Panc1 (cell line): ENCODE measurements at regions not wholly inside any gene's neighbourhood (a gene's known extent, or its start where the extent isn't known, plus 50 kb on each side); places are given as distances from the start of the nearest gene placed in this dataset.

Experiments used
- ATAC-seq: fragments of 200-7000 bp; cut with Tn5 transposase; 2 replicates; pipeline ENCODE4 v1.9.1; 2020; ENCODE audit warnings: mild to moderate bottlenecking, moderate library complexity
- BruUV-seq: library from RNA; stranded (reverse); fragments of 400-500 nt; replicated peaks from 2 replicates; lab custom pipeline; 2021; lab: Mats Ljungman, UMichigan
- CTCF ChIA-PET: fragments of 300-600 bp; sonication (Branson Sonifier 250); formaldehyde crosslinking; loops from one replicate; lab custom pipeline; 2022; ENCODE audit warnings: antibody characterized with exemption; lab: Charles Lee
- POLR2A ChIA-PET: fragments of 300-600 bp; sonication (Branson Sonifier 250); formaldehyde crosslinking; loops from one replicate; lab custom pipeline; 2022; ENCODE audit warnings: antibody characterized with exemption; lab: Charles Lee
- DNase-seq: peaks from one replicate; pipeline ENCODE4 v3.0.0-alpha.2; 2010; ENCODE audit warnings: low read depth, low spot score
- H3K27ac ChIP-seq: 2 replicates; pipeline ENCODE4 v1.5.1; 2011; ENCODE audit warnings: mild to moderate bottlenecking, low read length, inconsistent platforms
- H3K27me3 ChIP-seq: fragments of 200-500 bp; sonication (Bioruptor generic); 2 replicates; pipeline ENCODE4 v1.6.0; 2014; ENCODE audit warnings: low read length, inconsistent platforms; ENCODE audit not compliant: control insufficient read depth, insufficient read depth
- H3K36me3 ChIP-seq: fragments of 200-500 bp; sonication (Bioruptor generic); 2 replicates; pipeline ENCODE4 v1.5.1; 2014; ENCODE audit warnings: inconsistent platforms, mild to moderate bottlenecking, low read length, moderate library complexity; ENCODE audit not compliant: control insufficient read depth, insufficient read depth
- H3K4me1 ChIP-seq: 2 replicates; pipeline ENCODE4 v1.5.1; 2011; ENCODE audit warnings: inconsistent platforms, mild to moderate bottlenecking, low read length, moderate library complexity; ENCODE audit not compliant: control insufficient read depth, insufficient read depth
- H3K4me3 ChIP-seq, 2 experiments: 2 replicates each; pipeline ENCODE4 v1.5.1; 2011 to 2012; ENCODE audit warnings: low read depth in 2 of 2, low read length in 2 of 2, mild to moderate bottlenecking in 2 of 2, inconsistent platforms in 1 of 2, moderate library complexity in 1 of 2
- H3K9me3 ChIP-seq: fragments of 200-500 bp; sonication (Bioruptor generic); 2 replicates; pipeline ENCODE4 v1.5.1; 2014; ENCODE audit warnings: low read depth, mild to moderate bottlenecking, inconsistent platforms, low read length, moderate library complexity; ENCODE audit not compliant: control insufficient read depth, insufficient read depth
- CTCF ChIP-seq: fragments of 450-650 bp; IDR thresholded peaks from 2 replicates; pipeline ENCODE4 v1.5.1; 2017; ENCODE audit warnings: mild to moderate bottlenecking
- POLR2AphosphoS5 ChIP-seq: IDR thresholded peaks from 2 replicates; pipeline ENCODE4 v1.6.1; 2012; ENCODE audit warnings: mild to moderate bottlenecking, low read depth, low read length, moderate library complexity
- REST ChIP-seq, 2 experiments: IDR thresholded peaks; 2 replicates each; pipeline ENCODE4 v1.6.1; 2011 to 2012; ENCODE audit warnings: low read depth in 2 of 2, control low read depth in 1 of 2, low read length in 1 of 2, mild to moderate bottlenecking in 1 of 2, moderate library complexity in 1 of 2; ENCODE audit not compliant: insufficient read depth in 1 of 2
- SIN3A ChIP-seq: IDR thresholded peaks from 2 replicates; pipeline ENCODE4 v1.6.1; 2012; ENCODE audit warnings: low read depth, mild to moderate bottlenecking, low read length, moderate library complexity, borderline replicate concordance; ENCODE audit not compliant: insufficient read depth
- TCF7L2 ChIP-seq: IDR thresholded peaks from 2 replicates; pipeline ENCODE4 v1.6.1; 2011; ENCODE audit warnings: mild to moderate bottlenecking, low read depth, low read length, inconsistent platforms
- in situ Hi-C: cut with HindIII; loops from 2 replicates; pipeline ENCODE4 v1.10.0; 2016; ENCODE audit warnings: low sequenced_read_pairs, low pct_unique_long_range_greater_than_20kb
- intact Hi-C: fragments of 100-400 bp; cut with micrococcal nuclease; formaldehyde crosslinking; loops from one replicate; pipeline ENCODE4 v1.10.0; 2022; ENCODE audit not compliant: unreplicated experiment

- Histone ChIP-seq H3K4me1 (no peaks in the 10 kb centered on the region), H3K27me3 (no peaks in the 10 kb centered on the region), H3K36me3 (no peaks in the 10 kb centered on the region), H3K9me3 (no peaks in the 10 kb centered on the region), H3K4me3 (no peak overlapping the region), H3K27ac (no peak overlapping the region)
- no TSS peak for BruUV-seq
- ChIA-PET POLR2A (no interaction called here), CTCF (no interaction called here)
- DNase-seq (no peak), ATAC-seq (no peak)
- in situ Hi-C loops (no loop called here), intact Hi-C loops (no loop called here)
- TF ChIP-seq SIN3A = no peak
- TF ChIP-seq CTCF = no peak
- no peak for TF ChIP-seq REST (IDR thresholded peaks at IDR 0.05; ENCODE audit: insufficient read depth in 1 of 2, low read depth in 2 of 2, low read length in 1 of 2)
- TF ChIP-seq POLR2AphosphoS5 = no peak
- no peak for TF ChIP-seq TCF7L2
These were observed 855.0 kb downstream of the EPHA7 start for GRCh38 chr6:92564376-92564775.

GRCh38 chr6:92559611-92560010 is 859.7 kb downstream of the EPHA7 start:
- DNase-seq (no peak), ATAC-seq (no peak)
- Histone ChIP-seq H3K27ac (no peak overlapping the region), H3K36me3 (no peaks in the 10 kb centered on the region), H3K9me3 (no peaks in the 10 kb centered on the region), H3K4me3 (no peak overlapping the region), H3K27me3 (no peaks in the 10 kb centered on the region), H3K4me1 (no peaks in the 10 kb centered on the region)
- intact Hi-C loops = no loop called here
- BruUV-seq = no TSS peak
- in situ Hi-C loops = no loop called here
- POLR2A ChIA-PET = no interaction called here
- TF ChIP-seq REST (IDR thresholded peaks at IDR 0.05; ENCODE audit: insufficient read depth in 1 of 2, low read depth in 2 of 2, low read length in 1 of 2) (no peak), TCF7L2 (no peak), POLR2AphosphoS5 (no peak), SIN3A (no peak), CTCF (no peak)
- CTCF ChIA-PET = no interaction called here
